WTC11 (cell line): ENCODE measurements at regions not wholly inside any gene's neighbourhood (a gene's known extent, or its start where the extent isn't known, plus 50 kb on each side); places are given as distances from the start of the nearest gene placed in this dataset.

ENCODE experiments used
- ATAC-seq: fragments of 200-7000 bp; cut with Tn5 transposase; 2 replicates; pipeline ENCODE4 v1.10.0; 2021; ENCODE audit warnings: mild to moderate bottlenecking, moderate library complexity
- CTCF ChIA-PET: fragments of 300-600 bp; sonication (Branson Sonifier 250); formaldehyde crosslinking; loops from one replicate; lab custom pipeline; 2021; ENCODE audit warnings: antibody characterized with exemption; lab: Charles Lee
- POLR2A ChIA-PET: fragments of 350-600 bp; sonication (Branson Sonifier 250); formaldehyde crosslinking; loops from one replicate; lab custom pipeline; 2021; ENCODE audit warnings: antibody characterized with exemption; lab: Charles Lee
- DNase-seq: peaks from one replicate; pipeline ENCODE4 v3.0.0; 2021; ENCODE audit warnings: low spot score
- H3K27ac Mint-ChIP-seq: 2 replicates; pipeline ENCODE4 v1.8.0; 2021; ENCODE audit warnings: mixed read lengths
- H3K27me3 Mint-ChIP-seq: 2 replicates; pipeline ENCODE4 v1.8.0; 2021; ENCODE audit warnings: low read depth, mild to moderate bottlenecking, moderate library complexity, mixed read lengths
- H3K36me3 Mint-ChIP-seq: 2 replicates; pipeline ENCODE4 v1.8.0; 2021; ENCODE audit warnings: mixed read lengths
- H3K4me1 Mint-ChIP-seq: 2 replicates; pipeline ENCODE4 v1.8.0; 2022; ENCODE audit warnings: mixed read lengths
- H3K4me3 Mint-ChIP-seq: 2 replicates; pipeline ENCODE4 v1.8.0; 2021; ENCODE audit warnings: mild to moderate bottlenecking, moderate library complexity, mixed read lengths
- H3K9me3 Mint-ChIP-seq: 2 replicates; pipeline ENCODE4 v1.8.0; 2021; ENCODE audit warnings: mixed read lengths
- ATF3 ChIP-seq: sonication (generic); formaldehyde crosslinking; conservative IDR thresholded peaks from 2 replicates; pipeline ENCODE4 v1.8.1; 2022; ENCODE audit warnings: mild to moderate bottlenecking, missing genetic modification reagents
- E2F4 ChIP-seq: sonication (generic); formaldehyde crosslinking; IDR thresholded peaks from 2 replicates; pipeline ENCODE4 v1.8.1; 2022; ENCODE audit warnings: low read depth, mild to moderate bottlenecking, moderate library complexity, missing genetic modification reagents, borderline replicate concordance
- E2F5 ChIP-seq: sonication (generic); formaldehyde crosslinking; IDR thresholded peaks from 2 replicates; pipeline ENCODE4 v1.8.1; 2022; ENCODE audit warnings: mild to moderate bottlenecking, moderate library complexity, missing genetic modification reagents
- EMX1 ChIP-seq: fragments of 250-450 bp; sonication (Bioruptor Pico); IDR thresholded peaks from 2 replicates; pipeline ENCODE4 v1.8.0; 2021; ENCODE audit warnings: mild to moderate bottlenecking
- GTF2I ChIP-seq: fragments of 250-450 bp; sonication (Bioruptor Pico); conservative IDR thresholded peaks from 2 replicates; pipeline ENCODE4 v1.4.0; 2021; ENCODE audit warnings: mild to moderate bottlenecking
- JUN ChIP-seq: sonication (generic); formaldehyde crosslinking; IDR thresholded peaks from 2 replicates; pipeline ENCODE4 v1.8.0; 2023; ENCODE audit warnings: mild to moderate bottlenecking, missing genetic modification reagents
- KAT7 ChIP-seq: sonication (generic); formaldehyde crosslinking; IDR thresholded peaks from 2 replicates; pipeline ENCODE4 v1.8.1; 2023; ENCODE audit warnings: missing genetic modification reagents, mild to moderate bottlenecking, borderline replicate concordance
- MLX ChIP-seq: sonication (generic); formaldehyde crosslinking; IDR thresholded peaks from 2 replicates; pipeline ENCODE4 v1.8.1; 2023; ENCODE audit warnings: mild to moderate bottlenecking, missing genetic modification reagents, moderate library complexity
- NR3C1 ChIP-seq: sonication (generic); formaldehyde crosslinking; conservative IDR thresholded peaks from 2 replicates; pipeline ENCODE4 v1.8.1; 2023; ENCODE audit warnings: low read depth, mild to moderate bottlenecking, missing genetic modification reagents
- PRRX2 ChIP-seq: fragments of 250-450 bp; sonication (Bioruptor Pico); IDR thresholded peaks from 2 replicates; pipeline ENCODE4 v1.8.0; 2021; ENCODE audit warnings: mild to moderate bottlenecking
- TEAD1 ChIP-seq: sonication (generic); formaldehyde crosslinking; IDR thresholded peaks from 2 replicates; pipeline ENCODE4 v1.8.0; 2022; ENCODE audit warnings: mild to moderate bottlenecking, missing genetic modification reagents
- ZNF425 ChIP-seq: fragments of 250-450 bp; sonication (Bioruptor Pico); conservative IDR thresholded peaks from 2 replicates; pipeline ENCODE4 v1.9.0; 2021; ENCODE audit warnings: mild to moderate bottlenecking
- ZNF671 ChIP-seq: fragments of 250-450 bp; sonication (Bioruptor Pico); IDR thresholded peaks from 2 replicates; pipeline ENCODE4 v1.8.0; 2021; ENCODE audit warnings: mild to moderate bottlenecking
- ZSCAN18 ChIP-seq: fragments of 250-450 bp; sonication (Bioruptor Pico); IDR thresholded peaks from 2 replicates; pipeline ENCODE4 v2.1.2; 2022; ENCODE audit warnings: mild to moderate bottlenecking, moderate library complexity
- TF ChIP-seq, protein P1 (sequence below): fragments of 250-450 bp; sonication (Bioruptor Pico); IDR thresholded peaks from 2 replicates; pipeline ENCODE4 v1.9.0; 2021; ENCODE audit warnings: moderate library complexity, mild to moderate bottlenecking, inconsistent platforms, borderline replicate concordance
- TF ChIP-seq, protein P2 (sequence below): sonication (generic); formaldehyde crosslinking; IDR thresholded peaks from 2 replicates; pipeline ENCODE4 v1.8.1; 2023; ENCODE audit warnings: mild to moderate bottlenecking, missing genetic modification reagents
- TF ChIP-seq, protein P3 (sequence below): sonication (generic); formaldehyde crosslinking; IDR thresholded peaks from 2 replicates; pipeline ENCODE4 v1.8.1; 2023; ENCODE audit warnings: mild to moderate bottlenecking, missing genetic modification reagents

GRCh38 chr5:4480528-4481349 lies 659.4 kb upstream of the ADAMTS16 start:
- no peak overlapping the region for H3K27ac Mint-ChIP-seq
- TF ChIP-seq NR3C1 (CRISPR knock-in tag), result no peak
- TF ChIP-seq E2F5 (CRISPR knock-in tag), result no peak
- TF ChIP-seq, protein P1, sequence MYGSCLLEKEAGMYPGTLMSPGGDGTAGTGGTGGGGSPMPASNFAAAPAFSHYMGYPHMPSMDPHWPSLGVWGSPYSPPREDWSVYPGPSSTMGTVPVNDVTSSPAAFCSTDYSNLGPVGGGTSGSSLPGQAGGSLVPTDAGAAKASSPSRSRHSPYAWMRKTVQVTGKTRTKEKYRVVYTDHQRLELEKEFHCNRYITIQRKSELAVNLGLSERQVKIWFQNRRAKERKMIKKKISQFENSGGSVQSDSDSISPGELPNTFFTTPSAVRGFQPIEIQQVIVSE (CRISPR knock-in tag), result no peak
- TF ChIP-seq, protein P2, sequence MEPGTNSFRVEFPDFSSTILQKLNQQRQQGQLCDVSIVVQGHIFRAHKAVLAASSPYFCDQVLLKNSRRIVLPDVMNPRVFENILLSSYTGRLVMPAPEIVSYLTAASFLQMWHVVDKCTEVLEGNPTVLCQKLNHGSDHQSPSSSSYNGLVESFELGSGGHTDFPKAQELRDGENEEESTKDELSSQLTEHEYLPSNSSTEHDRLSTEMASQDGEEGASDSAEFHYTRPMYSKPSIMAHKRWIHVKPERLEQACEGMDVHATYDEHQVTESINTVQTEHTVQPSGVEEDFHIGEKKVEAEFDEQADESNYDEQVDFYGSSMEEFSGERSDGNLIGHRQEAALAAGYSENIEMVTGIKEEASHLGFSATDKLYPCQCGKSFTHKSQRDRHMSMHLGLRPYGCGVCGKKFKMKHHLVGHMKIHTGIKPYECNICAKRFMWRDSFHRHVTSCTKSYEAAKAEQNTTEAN (CRISPR knock-in tag), result no peak
- TF ChIP-seq PRRX2 (CRISPR knock-in tag), result no peak
- no peak for TF ChIP-seq KAT7 (CRISPR knock-in tag)
- TF ChIP-seq, protein P3, sequence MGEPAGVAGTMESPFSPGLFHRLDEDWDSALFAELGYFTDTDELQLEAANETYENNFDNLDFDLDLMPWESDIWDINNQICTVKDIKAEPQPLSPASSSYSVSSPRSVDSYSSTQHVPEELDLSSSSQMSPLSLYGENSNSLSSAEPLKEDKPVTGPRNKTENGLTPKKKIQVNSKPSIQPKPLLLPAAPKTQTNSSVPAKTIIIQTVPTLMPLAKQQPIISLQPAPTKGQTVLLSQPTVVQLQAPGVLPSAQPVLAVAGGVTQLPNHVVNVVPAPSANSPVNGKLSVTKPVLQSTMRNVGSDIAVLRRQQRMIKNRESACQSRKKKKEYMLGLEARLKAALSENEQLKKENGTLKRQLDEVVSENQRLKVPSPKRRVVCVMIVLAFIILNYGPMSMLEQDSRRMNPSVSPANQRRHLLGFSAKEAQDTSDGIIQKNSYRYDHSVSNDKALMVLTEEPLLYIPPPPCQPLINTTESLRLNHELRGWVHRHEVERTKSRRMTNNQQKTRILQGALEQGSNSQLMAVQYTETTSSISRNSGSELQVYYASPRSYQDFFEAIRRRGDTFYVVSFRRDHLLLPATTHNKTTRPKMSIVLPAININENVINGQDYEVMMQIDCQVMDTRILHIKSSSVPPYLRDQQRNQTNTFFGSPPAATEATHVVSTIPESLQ (CRISPR knock-in tag), result no peak
- TF ChIP-seq EMX1 (CRISPR knock-in tag), result no peak
- TF ChIP-seq JUN, result no peak
- TF ChIP-seq ZNF671 (CRISPR knock-in tag), result no peak
- no peak for TF ChIP-seq GTF2I (CRISPR knock-in tag)
- TF ChIP-seq E2F4 (CRISPR knock-in tag), result no peak
- TF ChIP-seq ZNF425 (CRISPR knock-in tag), result no peak
- TF ChIP-seq ATF3 (CRISPR knock-in tag), result no peak
- TF ChIP-seq MLX (CRISPR knock-in tag), result no peak
- TF ChIP-seq ZSCAN18 (CRISPR knock-in tag), result no peak
- TF ChIP-seq TEAD1, result no peak
- POLR2A ChIA-PET, result no interaction called here
- no peak for DNase-seq
- CTCF ChIA-PET, result no interaction called here
- ATAC-seq, result no peak
- no peaks in the 10 kb centered on the region for H3K27me3 Mint-ChIP-seq
- H3K4me1 Mint-ChIP-seq, result peaks cover 31% of the 10 kb centered on the region
- no peak overlapping the region for H3K4me3 Mint-ChIP-seq
- peaks cover 5% of the 10 kb centered on the region; the same call in 1 of the 2 replicates for H3K36me3 Mint-ChIP-seq
- peaks cover 12% of the 10 kb centered on the region for H3K9me3 Mint-ChIP-seq
